WTC11 (cell line): ENCODE measurements at regions not wholly inside any gene's neighbourhood (a gene's known extent, or its start where the extent isn't known, plus 50 kb on each side); places are given as distances from the start of the nearest gene placed in this dataset.

ENCODE experiments used
- ATAC-seq: fragments of 200-7000 bp; cut with Tn5 transposase; 2 replicates; pipeline ENCODE4 v1.10.0; 2021; ENCODE audit warnings: mild to moderate bottlenecking, moderate library complexity
- CTCF ChIA-PET: fragments of 300-600 bp; sonication (Branson Sonifier 250); formaldehyde crosslinking; loops from one replicate; lab custom pipeline; 2021; ENCODE audit warnings: antibody characterized with exemption; lab: Charles Lee
- POLR2A ChIA-PET: fragments of 350-600 bp; sonication (Branson Sonifier 250); formaldehyde crosslinking; loops from one replicate; lab custom pipeline; 2021; ENCODE audit warnings: antibody characterized with exemption; lab: Charles Lee
- DNase-seq: peaks from one replicate; pipeline ENCODE4 v3.0.0; 2021; ENCODE audit warnings: low spot score
- H3K27ac Mint-ChIP-seq: 2 replicates; pipeline ENCODE4 v1.8.0; 2021; ENCODE audit warnings: mixed read lengths
- H3K27me3 Mint-ChIP-seq: 2 replicates; pipeline ENCODE4 v1.8.0; 2021; ENCODE audit warnings: low read depth, mild to moderate bottlenecking, moderate library complexity, mixed read lengths
- H3K36me3 Mint-ChIP-seq: 2 replicates; pipeline ENCODE4 v1.8.0; 2021; ENCODE audit warnings: mixed read lengths
- H3K4me1 Mint-ChIP-seq: 2 replicates; pipeline ENCODE4 v1.8.0; 2022; ENCODE audit warnings: mixed read lengths
- H3K4me3 Mint-ChIP-seq: 2 replicates; pipeline ENCODE4 v1.8.0; 2021; ENCODE audit warnings: mild to moderate bottlenecking, moderate library complexity, mixed read lengths
- H3K9me3 Mint-ChIP-seq: 2 replicates; pipeline ENCODE4 v1.8.0; 2021; ENCODE audit warnings: mixed read lengths
- ARID4B ChIP-seq: sonication (generic); formaldehyde crosslinking; IDR thresholded peaks from 2 replicates; pipeline ENCODE4 v1.8.0; 2023; ENCODE audit warnings: missing genetic modification reagents, mild to moderate bottlenecking, borderline replicate concordance
- ATF1 ChIP-seq: sonication (generic); formaldehyde crosslinking; IDR thresholded peaks from 2 replicates; pipeline ENCODE4 v1.8.1; 2023; ENCODE audit warnings: mild to moderate bottlenecking, moderate library complexity, missing genetic modification reagents
- ATF2 ChIP-seq: sonication (generic); formaldehyde crosslinking; IDR thresholded peaks from 2 replicates; pipeline ENCODE4 v1.8.1; 2022; ENCODE audit warnings: low read depth, missing genetic modification reagents, borderline replicate concordance
- E2F4 ChIP-seq: sonication (generic); formaldehyde crosslinking; IDR thresholded peaks from 2 replicates; pipeline ENCODE4 v1.8.1; 2022; ENCODE audit warnings: low read depth, mild to moderate bottlenecking, moderate library complexity, missing genetic modification reagents, borderline replicate concordance
- GTF2I ChIP-seq: fragments of 250-450 bp; sonication (Bioruptor Pico); conservative IDR thresholded peaks from 2 replicates; pipeline ENCODE4 v1.4.0; 2021; ENCODE audit warnings: mild to moderate bottlenecking
- IRF1 ChIP-seq: sonication (generic); formaldehyde crosslinking; IDR thresholded peaks from 2 replicates; pipeline ENCODE4 v1.8.0; 2023; ENCODE audit warnings: missing genetic modification reagents
- MLX ChIP-seq: sonication (generic); formaldehyde crosslinking; IDR thresholded peaks from 2 replicates; pipeline ENCODE4 v1.8.1; 2023; ENCODE audit warnings: mild to moderate bottlenecking, missing genetic modification reagents, moderate library complexity
- NR3C1 ChIP-seq: sonication (generic); formaldehyde crosslinking; conservative IDR thresholded peaks from 2 replicates; pipeline ENCODE4 v1.8.1; 2023; ENCODE audit warnings: low read depth, mild to moderate bottlenecking, missing genetic modification reagents
- PRRX2 ChIP-seq: fragments of 250-450 bp; sonication (Bioruptor Pico); IDR thresholded peaks from 2 replicates; pipeline ENCODE4 v1.8.0; 2021; ENCODE audit warnings: mild to moderate bottlenecking
- RORB ChIP-seq: fragments of 250-450 bp; sonication (Bioruptor Pico); IDR thresholded peaks from 2 replicates; pipeline ENCODE4 v1.9.0; 2021; ENCODE audit warnings: mild to moderate bottlenecking
- ZNF138 ChIP-seq: sonication (generic); formaldehyde crosslinking; conservative IDR thresholded peaks from 2 replicates; pipeline ENCODE4 v1.8.1; 2022; ENCODE audit warnings: mild to moderate bottlenecking, moderate library complexity, missing genetic modification reagents
- ZNF281 ChIP-seq: sonication (generic); formaldehyde crosslinking; IDR thresholded peaks from 2 replicates; pipeline ENCODE4 v1.8.0; 2023; ENCODE audit warnings: mild to moderate bottlenecking, missing genetic modification reagents
- ZNF317 ChIP-seq: sonication (generic); formaldehyde crosslinking; IDR thresholded peaks from 2 replicates; pipeline ENCODE4 v1.8.1; 2023; ENCODE audit warnings: low read depth, mild to moderate bottlenecking, moderate library complexity, missing genetic modification reagents, borderline replicate concordance
- ZNF416 ChIP-seq: fragments of 250-450 bp; sonication (Bioruptor Pico); IDR thresholded peaks from 2 replicates; pipeline ENCODE4 v1.9.0; 2021; ENCODE audit warnings: mild to moderate bottlenecking, inconsistent platforms
- ZNF532 ChIP-seq: fragments of 250-450 bp; sonication (Bioruptor Pico); IDR thresholded peaks from 2 replicates; pipeline ENCODE4 v1.9.0; 2021; ENCODE audit warnings: mild to moderate bottlenecking, borderline replicate concordance
- ZNF671 ChIP-seq: fragments of 250-450 bp; sonication (Bioruptor Pico); IDR thresholded peaks from 2 replicates; pipeline ENCODE4 v1.8.0; 2021; ENCODE audit warnings: mild to moderate bottlenecking

- TF ChIP-seq GTF2I (CRISPR knock-in tag): no peak
- no peak for TF ChIP-seq RORB (CRISPR knock-in tag)
These were observed 1871.5 kb downstream of the ARAP2 start (continued) for GRCh38 chr4:34372815-34373214.

- DNase-seq: no peak
- H3K27me3 Mint-ChIP-seq: no peaks in the 10 kb centered on the region
- TF ChIP-seq ZNF671 (no peak), ZNF532 (CRISPR knock-in tag) (no peak), ARID4B (no peak), GTF2I (CRISPR knock-in tag) (no peak), E2F4 (CRISPR knock-in tag) (no peak), ZNF416 (no peak), ZNF281 (CRISPR knock-in tag) (no peak), ZNF138 (CRISPR knock-in tag) (no peak), IRF1 (CRISPR knock-in tag) (no peak)
- H3K4me1 Mint-ChIP-seq: no peaks in the 10 kb centered on the region
- no peak overlapping the region for H3K27ac Mint-ChIP-seq
- POLR2A ChIA-PET: no interaction called here
- H3K36me3 Mint-ChIP-seq: no peaks in the 10 kb centered on the region
- H3K9me3 Mint-ChIP-seq: no peaks in the 10 kb centered on the region
- CTCF ChIA-PET: interaction anchor here (1.5 kb wide), 1 partner anchor 9 kb away, joined by 3 read pairs; no protein-coding TSS in a partner anchor
- no peak overlapping the region for H3K4me3 Mint-ChIP-seq
- no peak for ATAC-seq
These were observed 1870.9 kb downstream of the ARAP2 start for GRCh38 chr4:34373456-34373855.

- Mint-ChIP-seq H3K27me3 (no peaks in the 10 kb centered on the region), H3K4me1 (no peaks in the 10 kb centered on the region), H3K36me3 (peaks cover 22% of the 10 kb centered on the region), H3K4me3 (no peak overlapping the region), H3K9me3 (peaks cover 34% of the 10 kb centered on the region), H3K27ac (no peak overlapping the region)
- DNase-seq (no peak), ATAC-seq (no peak)
- ChIA-PET CTCF (no interaction called here), POLR2A (no interaction called here)
- TF ChIP-seq PRRX2 (CRISPR knock-in tag): no peak
- no peak for TF ChIP-seq ZNF317 (CRISPR knock-in tag)
- TF ChIP-seq ATF1 (CRISPR knock-in tag): no peak
- TF ChIP-seq MLX: no peak
- TF ChIP-seq IRF1 (CRISPR knock-in tag): no peak
- no peak for TF ChIP-seq ATF2 (CRISPR knock-in tag)
- TF ChIP-seq NR3C1 (CRISPR knock-in tag): no peak
These were observed 1832.1 kb downstream of the ARAP2 start for GRCh38 chr4:34412233-34412632.
